GM06990 (cell line): ENCODE measurements at regions not wholly inside any gene's neighbourhood (a gene's known extent, or its start where the extent isn't known, plus 50 kb on each side); places are given as distances from the start of the nearest gene placed in this dataset.

ENCODE experiments used
- DNase-seq: peaks from one replicate; pipeline ENCODE4 v3.0.0-alpha.2; 2011; ENCODE audit not compliant: insufficient read length; ENCODE audit errors: extremely low read depth
- H3K27me3 ChIP-seq: replicated peaks from 2 replicates; pipeline ENCODE4 v1.6.0; 2011; ENCODE audit warnings: low read length; ENCODE audit not compliant: control insufficient read depth, insufficient read depth
- H3K36me3 ChIP-seq: 2 replicates; pipeline ENCODE4 v1.5.1; 2011; ENCODE audit warnings: low read length; ENCODE audit not compliant: control insufficient read depth, insufficient read depth
- H3K4me3 ChIP-seq: replicated peaks from 2 replicates; pipeline ENCODE4 v1.5.1; 2011; ENCODE audit warnings: low read depth, mild to moderate bottlenecking, control low read depth, low read length
- CTCF ChIP-seq: IDR thresholded peaks from 2 replicates; pipeline ENCODE4 v1.5.1; 2011; ENCODE audit warnings: low read length, control low read depth, mild to moderate bottlenecking, inconsistent platforms; ENCODE audit not compliant: insufficient read depth, poor library complexity, severe bottlenecking

DNA sequence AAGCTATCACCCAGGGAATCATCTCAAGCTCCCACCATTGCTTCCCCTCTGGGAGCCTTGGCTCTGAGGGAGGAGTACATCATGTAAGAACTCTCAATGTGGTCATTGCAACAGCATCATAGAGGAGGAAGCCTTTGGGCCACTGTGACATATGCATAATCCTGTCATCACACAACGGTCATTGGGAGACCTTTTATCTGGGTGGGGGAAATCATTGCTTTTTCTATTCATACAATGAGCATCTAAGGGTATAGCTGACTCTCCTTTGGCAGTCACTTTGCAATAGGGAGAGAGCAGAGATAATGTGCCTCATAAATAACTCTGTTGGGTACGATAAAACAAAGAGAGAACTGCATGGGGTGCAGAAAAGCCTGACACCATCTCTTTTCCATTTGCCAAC is 155.2 kb upstream of the KCNIP4 start:
- Histone ChIP-seq H3K4me3 (no peak overlapping the region), H3K36me3 (no peaks in the 10 kb centered on the region), H3K27me3 (no peaks in the 10 kb centered on the region)
- no peak for TF ChIP-seq CTCF
- no peak for DNase-seq

DNA sequence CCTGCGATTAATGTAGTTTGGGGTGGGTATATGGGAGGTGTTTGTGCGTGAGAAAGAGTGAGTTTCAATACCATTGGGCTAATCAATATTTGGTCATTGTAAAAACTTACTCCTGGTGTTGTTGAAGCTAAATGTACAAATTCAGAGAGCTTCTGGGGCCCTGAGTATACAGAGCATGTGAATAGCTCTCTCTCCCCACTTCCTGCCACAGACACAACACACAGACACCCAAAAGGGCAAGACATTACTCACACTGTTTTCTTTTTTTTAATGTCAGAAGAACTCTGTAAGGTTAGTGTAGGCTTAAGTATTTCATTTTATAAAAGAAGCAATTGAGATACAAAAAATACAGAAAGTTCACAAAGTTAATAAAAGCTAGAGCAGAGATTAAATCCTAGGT is 151.3 kb upstream of the KCNIP4 start:
- TF ChIP-seq CTCF = no peak
- Histone ChIP-seq H3K36me3 (no peaks in the 10 kb centered on the region), H3K27me3 (no peaks in the 10 kb centered on the region), H3K4me3 (no peak overlapping the region)
- no peak for DNase-seq

- no peak overlapping the region for H3K4me3 ChIP-seq
- no peak for DNase-seq
- no peaks in the 10 kb centered on the region for H3K36me3 ChIP-seq
- H3K27me3 ChIP-seq = no peaks in the 10 kb centered on the region
- TF ChIP-seq CTCF = no peak
These were observed 149.0 kb upstream of the KCNIP4 start for GRCh38 chr4:22097596-22097995.

- TF ChIP-seq CTCF = no peak
- Histone ChIP-seq H3K27me3 (no peaks in the 10 kb centered on the region), H3K4me3 (no peak overlapping the region), H3K36me3 (no peaks in the 10 kb centered on the region)
- no peak for DNase-seq
These were observed 145.6 kb upstream of the KCNIP4 start for GRCh38 chr4:22094217-22094616.

DNA sequence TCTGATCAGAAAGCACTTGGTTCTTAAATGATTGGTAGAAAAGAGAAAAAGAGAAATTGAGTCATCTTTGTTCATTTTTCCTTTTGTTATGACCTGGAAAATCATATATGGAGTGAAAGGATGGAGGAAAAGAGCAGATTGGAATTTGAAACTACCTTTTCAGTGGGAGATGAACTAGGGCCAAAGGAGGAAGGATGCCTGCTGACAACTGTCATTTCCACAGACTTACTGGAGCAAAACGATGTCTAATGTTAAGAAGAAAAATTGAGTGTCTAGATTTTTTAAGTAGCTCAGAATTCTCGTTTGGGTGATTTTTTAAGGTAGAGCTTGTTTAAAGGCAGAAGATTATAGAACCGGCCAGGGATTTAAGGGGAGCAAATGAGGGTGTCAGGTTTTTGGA is 144.6 kb upstream of the KCNIP4 start:
- Histone ChIP-seq H3K36me3 (no peaks in the 10 kb centered on the region), H3K27me3 (no peaks in the 10 kb centered on the region), H3K4me3 (no peak overlapping the region)
- no peak for DNase-seq
- no peak for TF ChIP-seq CTCF

- DNase-seq = no peak
- H3K4me3 ChIP-seq = no peak overlapping the region
These were observed 143.3 kb upstream of the KCNIP4 start for GRCh38 chr4:22091906-22092305.

More at GRCh38 chr4:22091906-22092305, 143.3 kb upstream of the KCNIP4 start:
- Histone ChIP-seq H3K27me3 (no peaks in the 10 kb centered on the region), H3K36me3 (no peaks in the 10 kb centered on the region)
- TF ChIP-seq CTCF = no peak
